Kidney (tissue), 13 donors: ENCODE measurements at regions not wholly inside any gene's neighbourhood (a gene's known extent, or its start where the extent isn't known, plus 50 kb on each side); places are given as distances from the start of the nearest gene placed in this dataset.

Experiments
- DNase-seq, 5 donors: peaks; one replicate each; pipeline ENCODE4 v3.0.0-alpha.2; 2013 to 2020
- FAIRE-seq: peaks from 2 replicates; lab custom pipeline; 2012; peaks lifted over from hg19 to GRCh38; lab: Jason Lieb, UNC
- H3K27ac ChIP-seq, 2 donors: one replicate each; pipeline ENCODE4 v1.7.0; 2013; ENCODE audit warnings: low read depth in 2 of 2, low read length in 2 of 2, inconsistent platforms in 1 of 2
- H3K27me3 ChIP-seq: one replicate; pipeline ENCODE4 v1.7.1; 2013; ENCODE audit warnings: low read length, inconsistent platforms; ENCODE audit not compliant: control insufficient read depth, insufficient read depth
- H3K36me3 ChIP-seq, 3 donors: one replicate each; pipeline versions ENCODE4 v1.7.0 to v1.7.1; 2013; ENCODE audit warnings: low read length in 3 of 3, control low read depth in 1 of 3, inconsistent platforms in 1 of 3; ENCODE audit not compliant: insufficient read depth in 3 of 3, control insufficient read depth in 2 of 3
- H3K4me1 ChIP-seq, 3 donors: one replicate each; pipeline versions ENCODE4 v1.7.0 to v1.7.1; 2013; ENCODE audit warnings: low read length in 3 of 3, inconsistent platforms in 1 of 3, low read depth in 1 of 3; ENCODE audit not compliant: control insufficient read depth in 2 of 3, insufficient read depth in 2 of 3
- H3K4me3 ChIP-seq, 3 donors: one replicate each; pipeline versions ENCODE4 v1.7.0 to v1.8.1; 2013; ENCODE audit warnings: low read length in 3 of 3, control low read depth in 1 of 3, inconsistent platforms in 1 of 3
- H3K9ac ChIP-seq, 3 donors: one replicate each; pipeline versions ENCODE4 v1.7.0 to v1.7.1; 2013; ENCODE audit warnings: low read length in 3 of 3, control low read depth in 1 of 3, inconsistent platforms in 1 of 3
- H3K9me3 ChIP-seq, 3 donors: one replicate each; pipeline versions ENCODE4 v1.7.0 to v1.7.1; 2013; ENCODE audit warnings: low read length in 3 of 3, control low read depth in 1 of 3, inconsistent platforms in 1 of 3; ENCODE audit not compliant: control insufficient read depth in 2 of 3, insufficient read depth in 1 of 3
- intact Hi-C: fragments of 100-400 bp; cut with DNase I; formaldehyde crosslinking; loops from one replicate; pipeline ENCODE4 v1.11.1; 2022
- TF ChIP-seq, protein P1 (sequence below): IDR thresholded peaks from 3 replicates; pipeline ENCODE4 v1.5.1; 2012; ENCODE audit warnings: mild to moderate bottlenecking, moderate library complexity, borderline replicate concordance; ENCODE audit not compliant: insufficient read depth; ENCODE audit errors: extremely low read depth
- donor health status: control.
- donor health status: control.
- donor health status: control.
- donor health status: control.
- donor health status: control.
- donor health status: DM: yes; HTN: yes; CAD: no.
- donor health status: Normal renal cell carcinoma (clear cell type).

DNA sequence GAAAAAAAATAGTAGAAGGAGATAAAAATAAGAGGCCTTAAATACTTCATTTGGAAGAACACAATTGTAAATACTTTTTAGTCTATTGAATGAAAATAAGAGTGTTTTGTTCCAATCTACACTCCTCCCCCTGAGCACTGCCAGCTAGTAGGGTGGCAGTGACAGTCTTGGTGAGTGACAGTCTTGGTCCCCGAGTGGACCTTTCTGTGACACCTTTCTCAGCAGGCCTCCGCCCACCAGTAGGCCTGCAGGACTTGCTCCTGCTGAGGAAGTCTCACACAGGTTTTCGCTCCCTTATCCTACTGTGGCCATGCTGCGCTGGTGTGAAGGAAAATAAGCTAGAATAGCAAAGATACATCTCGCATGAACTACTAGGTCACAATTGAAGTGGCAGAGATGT lies 666.8 kb downstream of the NR4A2 start:
- H3K4me3 ChIP-seq = no peak overlapping the region
- no peaks in the 10 kb centered on the region for H3K9me3 ChIP-seq
- intact Hi-C loops = no loop called here
- no peak overlapping the region for H3K9ac ChIP-seq
- H3K4me1 ChIP-seq = no peaks in the 10 kb centered on the region
- no peak overlapping the region for H3K27ac ChIP-seq
- no peaks in the 10 kb centered on the region for H3K36me3 ChIP-seq
- TF ChIP-seq, protein P1, sequence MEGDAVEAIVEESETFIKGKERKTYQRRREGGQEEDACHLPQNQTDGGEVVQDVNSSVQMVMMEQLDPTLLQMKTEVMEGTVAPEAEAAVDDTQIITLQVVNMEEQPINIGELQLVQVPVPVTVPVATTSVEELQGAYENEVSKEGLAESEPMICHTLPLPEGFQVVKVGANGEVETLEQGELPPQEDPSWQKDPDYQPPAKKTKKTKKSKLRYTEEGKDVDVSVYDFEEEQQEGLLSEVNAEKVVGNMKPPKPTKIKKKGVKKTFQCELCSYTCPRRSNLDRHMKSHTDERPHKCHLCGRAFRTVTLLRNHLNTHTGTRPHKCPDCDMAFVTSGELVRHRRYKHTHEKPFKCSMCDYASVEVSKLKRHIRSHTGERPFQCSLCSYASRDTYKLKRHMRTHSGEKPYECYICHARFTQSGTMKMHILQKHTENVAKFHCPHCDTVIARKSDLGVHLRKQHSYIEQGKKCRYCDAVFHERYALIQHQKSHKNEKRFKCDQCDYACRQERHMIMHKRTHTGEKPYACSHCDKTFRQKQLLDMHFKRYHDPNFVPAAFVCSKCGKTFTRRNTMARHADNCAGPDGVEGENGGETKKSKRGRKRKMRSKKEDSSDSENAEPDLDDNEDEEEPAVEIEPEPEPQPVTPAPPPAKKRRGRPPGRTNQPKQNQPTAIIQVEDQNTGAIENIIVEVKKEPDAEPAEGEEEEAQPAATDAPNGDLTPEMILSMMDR = no peak
- no peaks in the 10 kb centered on the region for H3K27me3 ChIP-seq
- FAIRE-seq = no peak
- no peak for DNase-seq

DNA sequence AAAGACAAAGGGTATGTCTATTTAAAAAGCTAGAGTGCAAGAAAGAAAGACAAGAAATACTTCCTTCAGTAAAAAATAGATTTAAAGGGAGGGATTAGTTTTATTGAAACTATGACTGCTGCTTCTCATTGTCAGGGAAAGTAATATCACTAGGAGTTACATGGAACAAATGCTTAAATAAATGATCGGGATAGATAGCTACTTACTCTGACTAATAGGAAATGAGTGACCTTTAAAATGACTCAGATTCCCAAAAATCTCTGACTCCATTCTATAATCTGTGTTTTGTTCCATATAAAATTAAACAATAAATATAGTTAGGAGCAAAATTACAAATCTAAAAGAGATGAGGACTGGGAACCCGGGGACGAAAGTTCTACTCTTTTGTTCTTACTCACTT lies 669.3 kb downstream of the NR4A2 start:
- DNase-seq (no peak), FAIRE-seq (no peak)
- Histone ChIP-seq H3K4me3 (no peak overlapping the region), H3K27ac (no peak overlapping the region), H3K9ac (no peak overlapping the region), H3K36me3 (no peaks in the 10 kb centered on the region), H3K9me3 (no peaks in the 10 kb centered on the region), H3K4me1 (no peaks in the 10 kb centered on the region), H3K27me3 (no peaks in the 10 kb centered on the region)
- TF ChIP-seq, protein P1 = no peak
- intact Hi-C loops = no loop called here

DNA sequence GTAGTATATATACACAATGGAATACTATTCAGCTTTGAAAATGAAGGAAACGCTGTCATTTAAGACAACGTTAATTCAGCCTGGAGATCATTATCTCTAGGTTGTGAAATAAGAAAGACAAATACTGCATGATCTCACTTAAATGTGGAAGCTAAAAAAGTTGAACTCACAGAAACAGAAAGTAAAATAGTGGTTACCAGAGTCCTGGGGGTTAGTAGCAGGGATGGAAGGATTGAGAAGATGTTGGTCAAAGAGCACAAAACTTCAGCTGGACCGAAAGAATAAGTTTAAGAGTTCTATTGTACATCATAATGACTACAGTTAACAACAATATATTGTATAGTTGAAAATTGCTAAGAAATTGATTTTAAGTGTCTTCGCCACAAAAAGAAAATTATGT lies 670.3 kb downstream of the NR4A2 start:
- Histone ChIP-seq H3K27me3 (no peaks in the 10 kb centered on the region), H3K4me3 (no peak overlapping the region), H3K4me1 (no peaks in the 10 kb centered on the region), H3K27ac (no peak overlapping the region), H3K36me3 (no peaks in the 10 kb centered on the region), H3K9ac (no peak overlapping the region), H3K9me3 (no peaks in the 10 kb centered on the region)
- intact Hi-C loops = no loop called here
- TF ChIP-seq, protein P1 = no peak
- DNase-seq = no peak
- no peak for FAIRE-seq

DNA sequence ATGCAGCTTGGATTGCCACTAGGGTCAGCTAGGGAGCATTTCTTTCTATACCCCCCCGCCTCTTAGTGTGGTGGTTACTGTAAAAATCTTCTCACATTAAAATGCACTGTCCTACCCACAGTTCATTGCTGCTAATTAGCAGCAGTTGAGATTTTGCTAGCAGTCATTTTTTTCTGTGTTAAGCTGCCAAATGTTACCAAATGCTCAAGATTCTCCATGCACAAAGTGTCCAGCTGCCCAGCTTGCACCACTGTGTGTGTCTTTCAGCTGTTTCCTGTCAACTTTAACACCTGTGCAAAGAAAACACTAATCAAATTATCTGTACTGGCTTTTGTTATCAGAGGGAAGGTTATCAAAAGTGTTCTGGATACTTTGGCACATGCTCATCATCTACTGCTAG lies 679.3 kb downstream of the NR4A2 start:
- no peaks in the 10 kb centered on the region for H3K27me3 ChIP-seq
- DNase-seq (no peak), FAIRE-seq (no peak)
- no peak overlapping the region for H3K4me3 ChIP-seq
- H3K4me1 ChIP-seq = no peaks in the 10 kb centered on the region
- intact Hi-C loops = no loop called here
- no peak overlapping the region for H3K9ac ChIP-seq
- TF ChIP-seq, protein P1 = no peak
- no peak overlapping the region for H3K27ac ChIP-seq
- no peaks in the 10 kb centered on the region for H3K9me3 ChIP-seq
- no peaks in the 10 kb centered on the region for H3K36me3 ChIP-seq
